ENCODE measurements at regions not wholly inside any gene's neighbourhood (a gene's known extent, or its start where the extent isn't known, plus 50 kb on each side); places are given as distances from the start of the nearest gene placed in this dataset.

GRCh38 chrX:25928316-25928715, 209.8 kb upstream of the MAGEB18 start:
- no peak for TF ChIP-seq EP300 (IDR thresholded peaks at IDR 0.05)
- no peak for TF ChIP-seq POLR2A (IDR thresholded peaks at IDR 0.05)
- no peak for TF ChIP-seq CTCF (IDR thresholded peaks at IDR 0.05)
- H3K4me1 ChIP-seq, result no peaks in the 10 kb centered on the region
- no peak overlapping the region for H3K4me3 ChIP-seq
- H3K27me3 ChIP-seq, result no peaks in the 10 kb centered on the region
- 92 to 93% methylated on average over 5 of the region's 5 CpGs for WGBS, 2 donors
- no peak for DNase-seq (ENCODE audit: low spot score in 2 of 2)
- no peaks in the 10 kb centered on the region for H3K9me3 ChIP-seq
- H3K27ac ChIP-seq, result no peak overlapping the region
- no peaks in the 10 kb centered on the region for H3K36me3 ChIP-seq

GRCh38 chrX:25941087-25941486, 197.1 kb upstream of the MAGEB18 start:
- H3K27ac ChIP-seq, result no peak overlapping the region
- DNase-seq (ENCODE audit: low spot score in 2 of 2), result no peak
- H3K27me3 ChIP-seq, result no peaks in the 10 kb centered on the region
- peaks cover 0 to 7% (median 0%) of the 10 kb centered on the region in 4 donors for H3K9me3 ChIP-seq
- TF ChIP-seq EP300 (IDR thresholded peaks at IDR 0.05) (no peak), CTCF (IDR thresholded peaks at IDR 0.05) (no peak), POLR2A (IDR thresholded peaks at IDR 0.05) (no peak)
- no peak overlapping the region for H3K4me3 ChIP-seq
- WGBS, 2 donors, result 46 to 77% methylated on average over 2 of the region's 2 CpGs
- no peaks in the 10 kb centered on the region for H3K36me3 ChIP-seq
- H3K4me1 ChIP-seq, result no peaks in the 10 kb centered on the region

GRCh38 chrX:25941559-25942250, 196.4 kb upstream of the MAGEB18 start:
- WGBS, 2 donors, result 61 to 69% methylated on average over 4 of the region's 4 CpGs
- no peaks in the 10 kb centered on the region for H3K27me3 ChIP-seq
- no peak overlapping the region for H3K27ac ChIP-seq
- H3K36me3 ChIP-seq, result no peaks in the 10 kb centered on the region
- no peak for TF ChIP-seq CTCF (IDR thresholded peaks at IDR 0.05)
- TF ChIP-seq EP300 (IDR thresholded peaks at IDR 0.05), result no peak
- no peak for TF ChIP-seq POLR2A (IDR thresholded peaks at IDR 0.05)
- H3K4me1 ChIP-seq, result no peaks in the 10 kb centered on the region
- H3K9me3 ChIP-seq, result peaks cover 0 to 13% (median 0%) of the 10 kb centered on the region in 4 donors
- no peak for DNase-seq (ENCODE audit: low spot score in 2 of 2)
- no peak overlapping the region for H3K4me3 ChIP-seq

GRCh38 chrX:25968920-25969319, 169.2 kb upstream of the MAGEB18 start:
- Histone ChIP-seq H3K36me3 (no peaks in the 10 kb centered on the region), H3K4me3 (no peak overlapping the region), H3K9me3 (peaks cover 0 to 7% (median 0%) of the 10 kb centered on the region in 4 donors), H3K27me3 (no peaks in the 10 kb centered on the region), H3K4me1 (no peaks in the 10 kb centered on the region), H3K27ac (no peak overlapping the region)
- TF ChIP-seq EP300 (IDR thresholded peaks at IDR 0.05) (no peak), POLR2A (IDR thresholded peaks at IDR 0.05) (no peak)
- DNase-seq (ENCODE audit: low spot score in 2 of 2), result no peak
- WGBS, 2 donors, result 39 to 60% methylated on average over 10 to 12 of the region's 12 CpGs

GRCh38 chrX:25976683-25977310, 161.3 kb upstream of the MAGEB18 start:
- Histone ChIP-seq H3K9me3 (peaks cover 0 to 7% (median 0%) of the 10 kb centered on the region in 4 donors), H3K36me3 (no peaks in the 10 kb centered on the region), H3K4me3 (no peak overlapping the region), H3K27ac (no peak overlapping the region), H3K27me3 (no peaks in the 10 kb centered on the region), H3K4me1 (no peaks in the 10 kb centered on the region)
- WGBS, 2 donors, result 52% methylated on average over 10 of the region's 10 CpGs; no CpG with 5 or more reads in 1 of the 2 donors
- no peak for DNase-seq (ENCODE audit: low spot score in 2 of 2)
- TF ChIP-seq EP300 (IDR thresholded peaks at IDR 0.05) (no peak), CTCF (IDR thresholded peaks at IDR 0.05) (no peak), POLR2A (IDR thresholded peaks at IDR 0.05) (no peak)

Measured in tibial nerve (tissue), 4 donors.